ENCODE measurements at regions not wholly inside any gene's neighbourhood (a gene's known extent, or its start where the extent isn't known, plus 50 kb on each side); places are given as distances from the start of the nearest gene placed in this dataset.
A peak's percentile ranks its signal among the peaks of the same experiment; 100 is the strongest.

DNA sequence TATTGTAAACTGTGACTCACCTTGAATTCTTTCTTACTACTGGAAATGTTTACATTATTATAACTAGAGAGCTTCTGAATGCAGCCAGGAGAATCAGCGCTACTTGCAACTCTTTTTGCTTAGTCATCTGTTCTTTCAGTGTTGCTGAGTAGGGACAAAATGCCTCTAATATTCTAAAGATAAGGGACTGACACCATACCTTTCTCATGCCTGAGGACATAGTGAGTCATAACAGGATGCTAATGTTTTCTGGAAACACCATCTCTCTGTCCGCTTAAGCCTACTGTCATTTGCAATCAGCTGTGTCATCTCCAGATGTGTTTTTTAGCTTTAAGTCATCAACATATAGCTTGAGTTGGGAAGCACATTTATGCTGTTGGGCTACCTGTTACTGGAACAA lies 108.3 kb downstream of the QRFPR start:
- FAIRE-seq: no peak
- Histone ChIP-seq H2BK120ac (replicated peaks; ENCODE audit: low read depth, low read length) (no peak overlapping the region), H4K20me1 (replicated peaks in 1 of 2; ENCODE audit: control insufficient read depth in 1 of 2, insufficient read depth in 2 of 2, low read length in 2 of 2) (no peaks in the 10 kb centered on the region), H3K23me2 (ENCODE audit: low read depth, low read length) (no peaks in the 10 kb centered on the region; the same call in 1 of the 2 replicates), H4K8ac (ENCODE audit: extremely low read depth, insufficient read depth, low read length) (no peak overlapping the region), H3K27ac (ENCODE audit: low read depth, low read length) (no peak overlapping the region), H4K5ac (ENCODE audit: insufficient read length, low read depth, low read length) (no peak overlapping the region), H3K23ac (ENCODE audit: insufficient read length) (no peak overlapping the region), H3K79me2 (ENCODE audit: control insufficient read depth in 1 of 2, insufficient read depth in 2 of 2, low read length in 2 of 2) (no peaks in the 10 kb centered on the region), H3K9ac (replicated peaks in 1 of 4; ENCODE audit: extremely low read depth in 1 of 4, low read depth in 3 of 4, low read length in 3 of 4) (no peak overlapping the region), H3K27me3 (replicated peaks in 1 of 4; ENCODE audit: control insufficient read depth in 3 of 4, extremely low read depth in 1 of 4, insufficient read depth in 3 of 4, low read length in 3 of 4) (no peaks in the 10 kb centered on the region), H4K91ac (replicated peaks; ENCODE audit: insufficient read length, low read length) (no peak overlapping the region), H2AK5ac (ENCODE audit: low read depth, low read length) (no peak overlapping the region), H3K79me1 (ENCODE audit: low read depth, low read length) (no peaks in the 10 kb centered on the region), H3K4ac (replicated peaks; ENCODE audit: insufficient read length, low read depth, low read length) (no peak overlapping the region), H3K4me2 (ENCODE audit: insufficient read depth in 1 of 2, low read depth in 2 of 2, low read length in 2 of 2) (no peak overlapping the region), H3K56ac (replicated peaks; ENCODE audit: insufficient read length, low read depth, low read length) (no peak overlapping the region), H2BK5ac (ENCODE audit: low read depth, low read length) (no peak overlapping the region), H3K4me3 (ENCODE audit: extremely low read depth in 1 of 4, insufficient read depth in 2 of 4, low read depth in 3 of 4, low read length in 4 of 4) (no peak overlapping the region), H2AFZ (ENCODE audit: low read length) (peak overlapping the region; percentile 78), H3K36me3 (ENCODE audit: control insufficient read depth in 2 of 4, insufficient read depth in 4 of 4, low read length in 3 of 4) (no peaks in the 10 kb centered on the region), H3K14ac (ENCODE audit: insufficient read length) (no peak overlapping the region), H2BK20ac (ENCODE audit: low read length) (no peak overlapping the region), H2BK15ac (ENCODE audit: low read length) (no peak overlapping the region), H3K18ac (ENCODE audit: extremely low read depth, low read length) (no peak overlapping the region), H2BK12ac (ENCODE audit: low read depth, low read length) (no peak overlapping the region), H3K4me1 (replicated peaks in 1 of 4; ENCODE audit: control insufficient read depth in 3 of 4, insufficient read depth in 4 of 4, low read length in 3 of 4) (peaks cover 0 to 4% (median 2%) of the 10 kb centered on the region in 4 experiments; a peak in 2 of 7 replicates), H3K9me3 (ENCODE audit: insufficient read depth in 2 of 2, low read depth in 1 of 2, low read length in 1 of 2) (no peaks in the 10 kb centered on the region)
- WGBS, 2 experiments (ENCODE audit: extremely low coverage in 1 of 2, insufficient coverage in 1 of 2, insufficient read length in 1 of 2, insufficient replicate concordance in 2 of 2, low coverage in 1 of 2, low lambda C conversion rate in 2 of 2, missing lambda C conversion rate in 1 of 2): 86% methylated on average over 2 of the region's 2 CpGs; no CpG with 5 or more reads in 1 of the 2 experiments
- ChIA-PET POLR2A (ENCODE audit: partially characterized antibody) (no interaction called here), CTCF (ENCODE audit: partially characterized antibody) (interaction anchor here (0.9 to 4.2 kb wide), 9 partner anchors 8 to 146 kb away, joined by 3 to 23 read pairs (median 4); no protein-coding TSS in a partner anchor)
- DNase-seq (ENCODE audit: low read depth in 1 of 2, low spot score in 2 of 2): no peak
- TF ChIP-seq NANOG (IDR thresholded peaks at IDR 0.05; ENCODE audit: insufficient read depth, low read depth, low read length, poor library complexity, severe bottlenecking) (no peak), YY1 (IDR thresholded peaks at IDR 0.05; ENCODE audit: low read depth, low read length) (no peak), POU5F1 (IDR thresholded peaks at IDR 0.05; ENCODE audit: low read depth, low read length) (no peak), KDM4A (IDR thresholded peaks at IDR 0.05; ENCODE audit: low read depth, low read length, severe bottlenecking) (no peak), ASH2L (IDR thresholded peaks at IDR 0.05; ENCODE audit: low read length) (no peak), KDM1A (IDR thresholded peaks at IDR 0.05; ENCODE audit: borderline replicate concordance, low read length) (no peak), CEBPB (IDR thresholded peaks at IDR 0.05; ENCODE audit: low read depth, low read length) (no peak), SIRT6 (IDR thresholded peaks at IDR 0.05; ENCODE audit: low read length) (no peak), BACH1 (IDR thresholded peaks at IDR 0.05; ENCODE audit: low read length) (peak; percentile 31; the same call in 1 of the 2 replicates), SIN3A (conservative IDR thresholded peaks at IDR 0.05 in 1 of 2, IDR thresholded peaks at IDR 0.05 in 1 of 2; ENCODE audit: low read depth in 1 of 2, low read length in 2 of 2) (no peak), EP300 (IDR thresholded peaks at IDR 0.05; ENCODE audit: borderline replicate concordance in 1 of 2, low read depth in 2 of 2, low read length in 2 of 2) (no peak), FOSL1 (IDR thresholded peaks at IDR 0.05; ENCODE audit: insufficient read depth, low read depth, low read length) (no peak), TBP (IDR thresholded peaks at IDR 0.05; ENCODE audit: low read depth, low read length) (no peak)
- TF ChIP-seq, protein P1, sequence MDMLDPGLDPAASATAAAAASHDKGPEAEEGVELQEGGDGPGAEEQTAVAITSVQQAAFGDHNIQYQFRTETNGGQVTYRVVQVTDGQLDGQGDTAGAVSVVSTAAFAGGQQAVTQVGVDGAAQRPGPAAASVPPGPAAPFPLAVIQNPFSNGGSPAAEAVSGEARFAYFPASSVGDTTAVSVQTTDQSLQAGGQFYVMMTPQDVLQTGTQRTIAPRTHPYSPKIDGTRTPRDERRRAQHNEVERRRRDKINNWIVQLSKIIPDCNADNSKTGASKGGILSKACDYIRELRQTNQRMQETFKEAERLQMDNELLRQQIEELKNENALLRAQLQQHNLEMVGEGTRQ (IDR thresholded peaks at IDR 0.05; ENCODE audit: low read length): no peak
